ENCODE measurements at regions not wholly inside any gene's neighbourhood (a gene's known extent, or its start where the extent isn't known, plus 50 kb on each side); places are given as distances from the start of the nearest gene placed in this dataset.

DNA sequence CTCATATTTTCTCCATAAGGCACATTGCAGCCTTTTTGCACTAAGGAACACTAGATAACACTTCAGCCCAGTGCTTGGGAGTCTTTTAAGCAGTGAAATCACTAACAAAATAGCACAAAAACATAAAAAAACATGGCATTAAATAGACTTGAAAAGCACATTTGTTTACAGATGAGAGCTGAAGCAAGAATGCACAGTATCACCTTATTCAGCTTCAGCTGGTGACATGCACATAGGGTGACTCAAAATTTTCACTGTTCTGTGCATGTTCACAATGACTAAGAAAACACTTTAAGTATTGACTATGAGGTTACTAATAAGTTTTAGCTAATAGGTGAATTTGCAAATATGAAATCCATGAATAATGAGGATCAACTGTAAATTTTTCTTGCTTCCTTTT lies 293.9 kb upstream of the TARS1 start:
- Histone ChIP-seq H3K27me3 (no peaks in the 10 kb centered on the region), H3K36me3 (no peaks in the 10 kb centered on the region), H3K9me3 (no peaks in the 10 kb centered on the region), H3K4me1 (ENCODE audit: insufficient read depth) (no peaks in the 10 kb centered on the region), H3K4me3 (no peak overlapping the region), H3K27ac (no peak overlapping the region)
- DNase-seq = no peak
- TF ChIP-seq, protein P1, sequence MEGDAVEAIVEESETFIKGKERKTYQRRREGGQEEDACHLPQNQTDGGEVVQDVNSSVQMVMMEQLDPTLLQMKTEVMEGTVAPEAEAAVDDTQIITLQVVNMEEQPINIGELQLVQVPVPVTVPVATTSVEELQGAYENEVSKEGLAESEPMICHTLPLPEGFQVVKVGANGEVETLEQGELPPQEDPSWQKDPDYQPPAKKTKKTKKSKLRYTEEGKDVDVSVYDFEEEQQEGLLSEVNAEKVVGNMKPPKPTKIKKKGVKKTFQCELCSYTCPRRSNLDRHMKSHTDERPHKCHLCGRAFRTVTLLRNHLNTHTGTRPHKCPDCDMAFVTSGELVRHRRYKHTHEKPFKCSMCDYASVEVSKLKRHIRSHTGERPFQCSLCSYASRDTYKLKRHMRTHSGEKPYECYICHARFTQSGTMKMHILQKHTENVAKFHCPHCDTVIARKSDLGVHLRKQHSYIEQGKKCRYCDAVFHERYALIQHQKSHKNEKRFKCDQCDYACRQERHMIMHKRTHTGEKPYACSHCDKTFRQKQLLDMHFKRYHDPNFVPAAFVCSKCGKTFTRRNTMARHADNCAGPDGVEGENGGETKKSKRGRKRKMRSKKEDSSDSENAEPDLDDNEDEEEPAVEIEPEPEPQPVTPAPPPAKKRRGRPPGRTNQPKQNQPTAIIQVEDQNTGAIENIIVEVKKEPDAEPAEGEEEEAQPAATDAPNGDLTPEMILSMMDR (IDR thresholded peaks at IDR 0.05) = no peak
- TF ChIP-seq POLR2A (IDR thresholded peaks at IDR 0.05) = no peak
- no peak for TF ChIP-seq EP300 (IDR thresholded peaks at IDR 0.05)
- intact Hi-C loops (cut with DNase I) = no loop called here

DNA sequence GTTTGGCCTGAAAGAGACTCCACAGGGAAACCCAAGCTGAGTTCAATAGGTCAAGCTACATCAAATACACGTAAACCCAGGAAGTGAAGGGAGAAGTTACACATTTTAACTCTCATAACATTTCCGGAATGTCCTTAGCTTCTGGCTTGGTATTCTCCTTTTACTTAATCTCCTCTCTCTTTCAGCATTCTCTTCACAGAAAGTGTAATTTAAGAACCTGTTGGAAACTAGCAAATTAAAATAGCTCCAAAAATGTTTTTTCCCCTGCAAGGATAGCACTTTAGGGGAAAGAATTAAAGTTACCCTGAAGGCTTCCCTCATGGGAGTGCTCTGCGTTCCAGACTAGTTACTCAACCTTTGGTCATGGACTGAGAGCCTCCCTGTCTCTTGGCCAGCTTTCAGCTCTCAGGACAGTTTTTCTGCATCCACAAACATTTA lies 292.7 kb upstream of the TARS1 start:
- Histone ChIP-seq H3K27ac (no peak overlapping the region), H3K9me3 (no peaks in the 10 kb centered on the region), H3K36me3 (no peaks in the 10 kb centered on the region), H3K4me1 (ENCODE audit: insufficient read depth) (no peaks in the 10 kb centered on the region), H3K4me3 (no peak overlapping the region), H3K27me3 (no peaks in the 10 kb centered on the region)
- DNase-seq = peak in 1 of 5 donors; percentile 33
- WGBS, 3 donors = 15 to 30% (median 16%) methylated on average over 3 of the region's 3 CpGs
- no peak for TF ChIP-seq EP300 (IDR thresholded peaks at IDR 0.05)
- TF ChIP-seq, protein P1 (IDR thresholded peaks at IDR 0.05) = no peak
- TF ChIP-seq POLR2A (IDR thresholded peaks at IDR 0.05) = no peak
- intact Hi-C loops (cut with DNase I) = no loop called here

DNA sequence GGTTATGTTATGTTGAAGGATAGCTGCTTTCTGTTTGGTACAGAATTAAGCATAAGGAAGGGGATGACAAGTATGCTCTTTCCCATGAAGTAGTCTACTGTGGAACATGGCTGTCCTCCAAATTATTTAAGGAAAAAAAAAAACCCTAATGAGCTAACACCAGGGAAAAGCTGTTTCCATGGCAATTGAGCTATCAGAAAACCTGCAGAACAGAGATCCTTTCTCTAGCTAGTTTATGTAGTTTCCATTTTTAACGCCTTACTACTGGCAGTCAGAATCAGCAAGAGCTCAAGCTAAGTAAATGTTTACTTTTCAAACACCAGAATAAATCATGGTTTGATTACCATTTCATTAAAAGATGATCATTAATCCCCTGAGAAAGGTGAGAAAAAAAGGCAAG lies 287.4 kb upstream of the TARS1 start:
- DNase-seq = no peak
- 41 to 50% (median 47%) methylated on average over 1 of the region's 1 CpG for WGBS, 3 donors
- intact Hi-C loops (cut with DNase I) = no loop called here

DNA sequence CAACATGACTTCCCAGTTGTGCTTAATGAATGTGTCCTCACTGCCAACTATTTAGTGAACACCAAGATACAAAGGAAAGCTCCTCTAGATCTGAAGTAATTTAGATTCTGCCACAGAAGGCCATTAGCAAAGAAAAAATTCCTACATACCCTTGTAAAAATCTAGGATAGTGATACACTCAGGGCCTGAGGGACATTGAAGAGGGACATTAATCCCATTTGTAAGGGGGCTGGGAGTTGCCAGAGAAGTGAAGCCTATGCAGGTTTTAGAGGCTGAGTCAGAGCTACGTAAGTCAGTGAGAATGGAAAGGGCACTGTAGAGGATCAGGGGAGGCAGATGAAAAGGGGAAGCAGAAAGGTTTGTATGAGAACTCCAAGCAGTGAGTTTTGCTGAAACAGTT lies 286.9 kb upstream of the TARS1 start:
- TF ChIP-seq POLR2A (IDR thresholded peaks at IDR 0.05) (no peak), EP300 (IDR thresholded peaks at IDR 0.05) (no peak)
- no peak overlapping the region for H3K4me3 ChIP-seq
- no peaks in the 10 kb centered on the region for H3K27me3 ChIP-seq
- no peaks in the 10 kb centered on the region for H3K4me1 ChIP-seq (ENCODE audit: insufficient read depth)
- no peaks in the 10 kb centered on the region for H3K36me3 ChIP-seq
- H3K9me3 ChIP-seq = no peaks in the 10 kb centered on the region
- intact Hi-C loops (cut with DNase I) = no loop called here
- H3K27ac ChIP-seq = no peak overlapping the region
- WGBS, 3 donors = 88 to 97% (median 94%) methylated on average over 1 of the region's 1 CpG
- no peak for DNase-seq

More for the DNA sequence above, 287.4 kb upstream of the TARS1 start:
- no peak overlapping the region for H3K27ac ChIP-seq
- TF ChIP-seq EP300 (IDR thresholded peaks at IDR 0.05) = no peak
- TF ChIP-seq, protein P1 (IDR thresholded peaks at IDR 0.05) = no peak
- TF ChIP-seq POLR2A (IDR thresholded peaks at IDR 0.05) = no peak
- no peaks in the 10 kb centered on the region for H3K9me3 ChIP-seq
- no peaks in the 10 kb centered on the region for H3K36me3 ChIP-seq
- no peaks in the 10 kb centered on the region for H3K27me3 ChIP-seq
- H3K4me3 ChIP-seq = no peak overlapping the region
- H3K4me1 ChIP-seq (ENCODE audit: insufficient read depth) = no peaks in the 10 kb centered on the region

DNA sequence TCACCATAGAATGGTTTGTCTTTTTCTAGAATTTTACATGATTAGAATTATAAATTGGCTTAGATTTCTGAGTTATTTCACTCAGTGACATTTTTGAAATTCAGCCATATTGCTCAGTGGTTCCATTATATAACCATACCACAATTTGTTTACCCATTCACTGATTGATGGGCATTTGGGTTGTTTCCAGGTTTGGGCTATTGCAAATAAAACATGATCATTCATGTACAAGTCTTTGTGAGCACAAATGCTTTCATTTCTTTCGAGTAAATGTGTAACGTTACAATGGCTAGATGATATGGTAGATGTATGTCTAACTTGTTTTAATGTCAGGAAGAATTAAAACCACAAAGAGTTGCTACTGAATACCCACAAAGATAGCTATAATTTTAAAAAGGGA lies 279.9 kb upstream of the TARS1 start:
- 87 to 94% (median 90%) methylated on average over 2 of the region's 2 CpGs for WGBS, 3 donors
- H3K9me3 ChIP-seq = no peaks in the 10 kb centered on the region
- intact Hi-C loops (cut with DNase I) = no loop called here
- TF ChIP-seq, protein P1 (IDR thresholded peaks at IDR 0.05) = no peak
- TF ChIP-seq POLR2A (IDR thresholded peaks at IDR 0.05) (no peak), EP300 (IDR thresholded peaks at IDR 0.05) (no peak)
- H3K36me3 ChIP-seq = no peaks in the 10 kb centered on the region
- no peak overlapping the region for H3K27ac ChIP-seq
- no peak for DNase-seq
- no peaks in the 10 kb centered on the region for H3K4me1 ChIP-seq (ENCODE audit: insufficient read depth)
- no peaks in the 10 kb centered on the region for H3K27me3 ChIP-seq
- H3K4me3 ChIP-seq = no peak overlapping the region

Measured in ovary (tissue), 7 donors.